ENCODE measurements at regions not wholly inside any gene's neighbourhood (a gene's known extent, or its start where the extent isn't known, plus 50 kb on each side); places are given as distances from the start of the nearest gene placed in this dataset.

GRCh38 chr11:91979775-91980174 lies 244.8 kb upstream of the FAT3 start:
- TF ChIP-seq CTCF (tag by site-specific recombination; IDR thresholded peaks at IDR 0.05) (no peak), ZFP3 (tag by site-specific recombination; IDR thresholded peaks at IDR 0.05; ENCODE audit: low read depth) (no peak), ZNF660 (tag by site-specific recombination; IDR thresholded peaks at IDR 0.05) (no peak), ZNF26 (tag by site-specific recombination; IDR thresholded peaks at IDR 0.05) (no peak)
